IPS-20b (cell line): ENCODE measurements at regions not wholly inside any gene's neighbourhood (a gene's known extent, or its start where the extent isn't known, plus 50 kb on each side); places are given as distances from the start of the nearest gene placed in this dataset.

ENCODE experiments used
- H3K27ac ChIP-seq: one replicate; pipeline ENCODE4 v1.5.1; 2013; ENCODE audit warnings: low read length
- H3K27me3 ChIP-seq: 2 replicates; pipeline ENCODE4 v1.6.1; 2013; ENCODE audit warnings: mild to moderate bottlenecking, low read length, inconsistent platforms; ENCODE audit not compliant: insufficient read depth
- H3K36me3 ChIP-seq: 2 replicates; pipeline ENCODE4 v1.6.1; 2013; ENCODE audit warnings: low read depth, mild to moderate bottlenecking, inconsistent platforms, low read length, moderate library complexity; ENCODE audit not compliant: insufficient read depth
- H3K4me1 ChIP-seq: 2 replicates; pipeline ENCODE4 v1.6.1; 2013; ENCODE audit warnings: mild to moderate bottlenecking, control low read depth, inconsistent platforms, low read length, moderate library complexity; ENCODE audit not compliant: insufficient read depth
- H3K4me3 ChIP-seq: 2 replicates; pipeline ENCODE4 v1.5.1; 2013; ENCODE audit warnings: mild to moderate bottlenecking, low read length, inconsistent platforms
- H3K9ac ChIP-seq: 2 replicates; pipeline ENCODE4 v1.6.1; 2013; ENCODE audit warnings: low read depth, mild to moderate bottlenecking, inconsistent platforms, low read length, moderate library complexity
- H3K9me3 ChIP-seq: 2 replicates; pipeline ENCODE4 v1.6.1; 2013; ENCODE audit warnings: mild to moderate bottlenecking, low read depth, low read length, inconsistent platforms; ENCODE audit not compliant: insufficient read depth

- peaks cover 14% of the 10 kb centered on the region; the same call in 1 of the 2 replicates for H3K4me1 ChIP-seq
- no peak overlapping the region for H3K9ac ChIP-seq
- no peak overlapping the region for H3K4me3 ChIP-seq
- H3K9me3 ChIP-seq: no peaks in the 10 kb centered on the region
- no peaks in the 10 kb centered on the region for H3K27me3 ChIP-seq
- no peak overlapping the region for H3K27ac ChIP-seq
- no peaks in the 10 kb centered on the region for H3K36me3 ChIP-seq
Observed at GRCh38 chr1:216818284-216818683, 95.1 kb upstream of the ESRRG start.

DNA sequence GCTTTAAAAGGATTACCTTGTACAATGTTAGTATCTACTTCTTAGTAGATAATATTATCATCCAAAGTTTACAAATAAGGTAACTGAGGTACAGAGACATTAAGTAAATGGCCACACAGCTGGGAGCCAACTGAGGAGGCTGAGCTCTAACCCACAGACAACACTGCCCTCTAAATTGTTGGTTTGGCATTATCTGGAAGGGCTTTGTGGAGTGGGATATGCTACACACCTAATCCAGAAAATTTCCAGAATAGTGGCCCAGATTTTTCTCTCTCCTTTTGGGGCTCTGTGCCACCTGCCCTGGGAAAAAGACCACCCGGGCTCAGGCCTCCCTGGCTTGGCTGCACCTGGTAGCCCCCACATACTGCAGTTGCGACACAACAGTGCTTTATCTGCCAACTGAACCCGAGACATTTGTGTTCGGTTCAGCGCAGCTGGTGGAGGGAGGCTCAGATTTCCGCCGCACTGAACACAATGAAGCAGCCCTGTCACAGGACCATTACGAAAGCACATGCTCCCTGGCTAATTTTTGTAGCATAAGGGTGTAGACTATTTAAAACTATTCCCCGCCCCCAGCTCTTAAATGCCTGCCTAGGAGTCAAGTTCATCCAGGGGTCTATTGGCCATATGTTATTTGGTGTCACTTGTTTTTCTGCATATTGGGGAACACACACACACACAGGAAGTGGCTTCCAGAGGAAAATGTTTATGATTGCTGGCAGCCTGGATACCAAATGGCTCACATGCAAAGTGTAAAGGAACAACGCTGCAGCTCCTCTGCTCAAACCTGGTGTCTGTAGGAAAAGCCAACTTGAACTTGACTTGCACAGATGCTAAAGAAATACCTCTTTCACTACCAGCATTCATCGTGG, 92.3 kb upstream of the ESRRG start:
- no peak overlapping the region for H3K27ac ChIP-seq
- H3K9me3 ChIP-seq: no peaks in the 10 kb centered on the region
- no peaks in the 10 kb centered on the region for H3K27me3 ChIP-seq
- H3K4me3 ChIP-seq: no peak overlapping the region
- H3K9ac ChIP-seq: no peak overlapping the region
- no peaks in the 10 kb centered on the region for H3K36me3 ChIP-seq
- peaks cover 14% of the 10 kb centered on the region; the same call in 1 of the 2 replicates for H3K4me1 ChIP-seq

- H3K9ac ChIP-seq: no peak overlapping the region
- H3K27ac ChIP-seq: no peak overlapping the region
Observed at GRCh38 chr1:216814576-216815259, 91.5 kb upstream of the ESRRG start.

GRCh38 chr1:216812966-216813365, 89.7 kb upstream of the ESRRG start:
- H3K9me3 ChIP-seq: no peaks in the 10 kb centered on the region
- H3K27ac ChIP-seq: no peak overlapping the region
- H3K27me3 ChIP-seq: no peaks in the 10 kb centered on the region
- H3K4me3 ChIP-seq: no peak overlapping the region
- no peak overlapping the region for H3K9ac ChIP-seq
- H3K36me3 ChIP-seq: no peaks in the 10 kb centered on the region
- 0 out of 2 replicates have a peak, but pooled peaks cover 4% of the 10 kb centered on the region for H3K4me1 ChIP-seq

More at GRCh38 chr1:216814576-216815259, 91.5 kb upstream of the ESRRG start:
- Histone ChIP-seq H3K36me3 (no peaks in the 10 kb centered on the region), H3K4me1 (peaks cover 12% of the 10 kb centered on the region; the same call in 1 of the 2 replicates), H3K9me3 (no peaks in the 10 kb centered on the region), H3K4me3 (no peak overlapping the region), H3K27me3 (no peaks in the 10 kb centered on the region)

DNA sequence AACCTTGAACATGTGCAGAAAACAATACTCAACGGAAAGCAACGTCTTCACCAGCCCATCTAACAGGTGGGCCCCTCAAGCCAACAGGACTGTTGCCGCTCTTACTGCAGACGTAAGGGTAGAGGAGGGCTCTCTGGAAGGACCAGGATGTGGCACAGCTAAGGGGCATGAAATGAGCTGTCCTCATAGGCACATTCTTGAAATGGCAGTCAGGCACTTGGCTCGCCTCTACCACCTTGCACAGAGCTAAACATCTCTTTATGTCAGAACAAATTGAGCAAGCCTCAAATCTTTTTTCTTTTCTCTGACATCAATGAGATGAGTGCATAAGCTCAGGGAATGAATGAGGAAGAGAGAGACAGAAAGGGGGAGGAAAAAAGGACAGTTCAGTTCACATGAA, 86.4 kb upstream of the ESRRG start:
- Histone ChIP-seq H3K9ac (no peak overlapping the region), H3K4me3 (no peak overlapping the region), H3K27me3 (no peaks in the 10 kb centered on the region), H3K36me3 (no peaks in the 10 kb centered on the region), H3K4me1 (peaks cover 9% of the 10 kb centered on the region; the same call in 1 of the 2 replicates), H3K9me3 (no peaks in the 10 kb centered on the region), H3K27ac (no peak overlapping the region)

GRCh38 chr1:216807696-216808095, 84.5 kb upstream of the ESRRG start:
- no peaks in the 10 kb centered on the region for H3K9me3 ChIP-seq
- no peak overlapping the region for H3K9ac ChIP-seq
- H3K27me3 ChIP-seq: no peaks in the 10 kb centered on the region
- H3K4me1 ChIP-seq: peaks cover 5% of the 10 kb centered on the region; the same call in 1 of the 2 replicates
- no peak overlapping the region for H3K4me3 ChIP-seq
- no peak overlapping the region for H3K27ac ChIP-seq
- no peaks in the 10 kb centered on the region for H3K36me3 ChIP-seq

GRCh38 chr1:216805953-216806352, 82.7 kb upstream of the ESRRG start:
- Histone ChIP-seq H3K36me3 (no peaks in the 10 kb centered on the region), H3K9ac (no peak overlapping the region), H3K4me1 (peaks cover 5% of the 10 kb centered on the region; the same call in 1 of the 2 replicates), H3K27me3 (no peaks in the 10 kb centered on the region), H3K27ac (no peak overlapping the region), H3K9me3 (no peaks in the 10 kb centered on the region), H3K4me3 (no peak overlapping the region)

DNA sequence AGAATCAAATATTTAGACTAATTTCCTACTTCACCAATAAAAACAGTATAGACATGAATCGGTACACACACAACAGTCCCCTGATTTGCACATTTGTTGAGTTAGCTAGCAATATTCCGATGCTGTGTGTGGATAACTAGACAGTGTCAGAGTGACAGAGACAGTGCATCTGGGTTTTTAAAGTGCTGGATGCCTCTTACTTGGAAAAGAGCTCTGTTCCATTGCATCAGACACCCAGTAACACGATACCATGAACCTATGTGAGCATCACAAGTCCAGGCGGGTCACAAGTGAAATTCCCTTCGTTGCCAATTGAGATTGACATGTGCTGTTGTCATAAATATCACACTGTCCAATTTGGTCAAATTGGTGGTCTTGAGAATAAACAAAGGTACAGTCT, 82.0 kb upstream of the ESRRG start:
- Histone ChIP-seq H3K36me3 (no peaks in the 10 kb centered on the region), H3K27ac (no peak overlapping the region), H3K27me3 (no peaks in the 10 kb centered on the region), H3K9ac (no peak overlapping the region), H3K4me1 (peaks cover 5% of the 10 kb centered on the region; the same call in 1 of the 2 replicates), H3K9me3 (no peaks in the 10 kb centered on the region), H3K4me3 (no peak overlapping the region)

GRCh38 chr1:216804111-216804510, 80.9 kb upstream of the ESRRG start:
- peaks cover 5% of the 10 kb centered on the region; the same call in 1 of the 2 replicates for H3K4me1 ChIP-seq
- H3K4me3 ChIP-seq: no peak overlapping the region
- H3K9ac ChIP-seq: no peak overlapping the region
- no peaks in the 10 kb centered on the region for H3K36me3 ChIP-seq
- no peak overlapping the region for H3K27ac ChIP-seq
- H3K27me3 ChIP-seq: no peaks in the 10 kb centered on the region
- H3K9me3 ChIP-seq: no peaks in the 10 kb centered on the region

- H3K9ac ChIP-seq: no peak overlapping the region
- no peaks in the 10 kb centered on the region for H3K9me3 ChIP-seq
- no peaks in the 10 kb centered on the region for H3K36me3 ChIP-seq
- H3K4me1 ChIP-seq: 0 out of 2 replicates have a peak, but pooled peaks cover 2% of the 10 kb centered on the region
- H3K27me3 ChIP-seq: no peaks in the 10 kb centered on the region
- H3K4me3 ChIP-seq: no peak overlapping the region
- no peak overlapping the region for H3K27ac ChIP-seq
Observed at GRCh38 chr1:216794586-216794985, 71.4 kb upstream of the ESRRG start.

GRCh38 chr1:216793973-216794372, 70.7 kb upstream of the ESRRG start:
- Histone ChIP-seq H3K4me1 (0 out of 2 replicates have a peak, but pooled peaks cover 2% of the 10 kb centered on the region), H3K4me3 (no peak overlapping the region), H3K9me3 (no peaks in the 10 kb centered on the region), H3K27me3 (no peaks in the 10 kb centered on the region), H3K36me3 (no peaks in the 10 kb centered on the region), H3K27ac (no peak overlapping the region), H3K9ac (no peak overlapping the region)
